ENCODE measurements at regions not wholly inside any gene's neighbourhood (a gene's known extent, or its start where the extent isn't known, plus 50 kb on each side); places are given as distances from the start of the nearest gene placed in this dataset.

- TF ChIP-seq CTCF (IDR thresholded peaks at IDR 0.05; ENCODE audit: borderline replicate concordance), result no peak
- no peak for DNase-seq
- Histone ChIP-seq H3K4me1 (no peaks in the 10 kb centered on the region), H3K4me3 (no peak overlapping the region), H3K36me3 (no peaks in the 10 kb centered on the region), H3K27ac (replicated peaks) (no peak overlapping the region), H3K9me3 (replicated peaks) (peaks cover 4% of the 10 kb centered on the region), H3K27me3 (ENCODE audit: low read depth) (peaks cover 56% of the 10 kb centered on the region)
- intact Hi-C loops (cut with micrococcal nuclease), result no loop called here
These were observed 166.8 kb upstream of the FOXQ1 start for GRCh38 chr6:1144842-1145767.

- TF ChIP-seq CTCF (IDR thresholded peaks at IDR 0.05; ENCODE audit: borderline replicate concordance), result no peak
- Histone ChIP-seq H3K4me1 (no peaks in the 10 kb centered on the region), H3K4me3 (no peak overlapping the region), H3K9me3 (replicated peaks) (peaks cover 17% of the 10 kb centered on the region), H3K27me3 (ENCODE audit: low read depth) (peaks cover 42% of the 10 kb centered on the region), H3K27ac (replicated peaks) (no peak overlapping the region), H3K36me3 (no peaks in the 10 kb centered on the region)
- DNase-seq, result no peak
- intact Hi-C loops (cut with micrococcal nuclease), result no loop called here
These were observed 168.2 kb upstream of the FOXQ1 start for GRCh38 chr6:1143655-1144054.

GRCh38 chr6:1139155-1139890 is 172.6 kb upstream of the FOXQ1 start:
- TF ChIP-seq CTCF (IDR thresholded peaks at IDR 0.05; ENCODE audit: borderline replicate concordance), result no peak
- Histone ChIP-seq H3K9me3 (replicated peaks) (peaks cover 17% of the 10 kb centered on the region), H3K27ac (replicated peaks) (no peak overlapping the region), H3K27me3 (ENCODE audit: low read depth) (peaks cover under 1% of the 10 kb centered on the region), H3K4me3 (no peak overlapping the region), H3K36me3 (no peaks in the 10 kb centered on the region), H3K4me1 (no peaks in the 10 kb centered on the region)
- no peak for DNase-seq
- intact Hi-C loops (cut with micrococcal nuclease), result no loop called here

GRCh38 chr6:1137849-1138248 is 174.0 kb upstream of the FOXQ1 start:
- H3K4me1 ChIP-seq, result no peaks in the 10 kb centered on the region
- no peak for DNase-seq
- intact Hi-C loops (cut with micrococcal nuclease), result no loop called here
- TF ChIP-seq CTCF (IDR thresholded peaks at IDR 0.05; ENCODE audit: borderline replicate concordance), result no peak
- H3K27ac ChIP-seq (replicated peaks), result no peak overlapping the region
- H3K4me3 ChIP-seq, result no peak overlapping the region
- H3K9me3 ChIP-seq (replicated peaks), result peaks cover 17% of the 10 kb centered on the region
- no peaks in the 10 kb centered on the region for H3K36me3 ChIP-seq
- H3K27me3 ChIP-seq (ENCODE audit: low read depth), result no peaks in the 10 kb centered on the region

GRCh38 chr6:1136827-1137226 is 175.1 kb upstream of the FOXQ1 start:
- Histone ChIP-seq H3K9me3 (replicated peaks) (peaks cover 17% of the 10 kb centered on the region), H3K36me3 (no peaks in the 10 kb centered on the region), H3K4me3 (no peak overlapping the region), H3K27ac (replicated peaks) (no peak overlapping the region), H3K27me3 (ENCODE audit: low read depth) (no peaks in the 10 kb centered on the region), H3K4me1 (peaks cover 1% of the 10 kb centered on the region)
- no peak for TF ChIP-seq CTCF (IDR thresholded peaks at IDR 0.05; ENCODE audit: borderline replicate concordance)
- DNase-seq, result no peak
- intact Hi-C loops (cut with micrococcal nuclease), result no loop called here

Data from left ventricle myocardium inferior (tissue), 1 donor.